ENCODE measurements at regions not wholly inside any gene's neighbourhood (a gene's known extent, or its start where the extent isn't known, plus 50 kb on each side); places are given as distances from the start of the nearest gene placed in this dataset.

DNA sequence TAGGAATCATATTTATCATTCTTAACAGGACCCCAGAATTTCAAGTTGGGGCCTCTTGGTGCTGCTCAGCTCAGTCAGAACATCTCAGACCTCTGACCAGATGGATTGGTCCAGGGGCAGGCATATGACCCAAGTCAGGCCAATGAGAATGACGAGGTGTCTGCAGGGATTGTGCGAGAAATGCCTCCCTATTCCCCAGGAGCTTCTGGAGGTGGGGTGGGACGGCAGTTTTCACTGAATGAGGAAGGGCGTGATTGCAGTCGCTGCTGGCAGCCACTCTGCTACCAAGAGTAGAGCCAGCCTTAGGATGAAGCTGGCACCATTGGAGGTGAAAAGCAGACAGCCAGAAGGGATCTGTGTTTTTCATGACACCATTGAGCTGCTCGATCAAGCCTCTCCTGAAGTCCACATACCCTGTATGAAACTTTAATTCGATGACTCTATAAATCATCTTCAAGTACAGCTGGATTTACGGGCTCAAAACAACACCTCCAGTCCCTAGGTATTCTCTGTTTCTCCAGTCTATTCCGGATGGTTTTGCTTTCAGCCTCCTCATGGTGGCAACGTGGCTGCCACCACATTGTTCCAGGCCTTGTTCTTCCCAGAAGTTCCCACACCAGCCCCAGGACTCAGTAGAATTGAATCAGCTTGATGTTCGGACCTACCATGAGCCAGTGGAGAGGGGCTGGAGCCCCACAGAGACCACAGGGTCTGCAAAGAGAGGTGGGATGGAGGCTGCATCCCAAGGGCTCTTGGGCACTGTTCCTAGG is 70.2 kb upstream of the ADAMTS2 start:
- Mint-ChIP-seq H3K9me3 (ENCODE audit: low read depth) (no peaks in the 10 kb centered on the region), H3K27me3 (peaks cover 7% of the 10 kb centered on the region), H3K27ac (no peak overlapping the region), H3K4me3 (ENCODE audit: low read depth) (no peak overlapping the region), H3K4me1 (ENCODE audit: low read depth) (no peaks in the 10 kb centered on the region), H3K36me3 (ENCODE audit: insufficient read depth) (no peaks in the 10 kb centered on the region)
- TF ChIP-seq, protein P1, sequence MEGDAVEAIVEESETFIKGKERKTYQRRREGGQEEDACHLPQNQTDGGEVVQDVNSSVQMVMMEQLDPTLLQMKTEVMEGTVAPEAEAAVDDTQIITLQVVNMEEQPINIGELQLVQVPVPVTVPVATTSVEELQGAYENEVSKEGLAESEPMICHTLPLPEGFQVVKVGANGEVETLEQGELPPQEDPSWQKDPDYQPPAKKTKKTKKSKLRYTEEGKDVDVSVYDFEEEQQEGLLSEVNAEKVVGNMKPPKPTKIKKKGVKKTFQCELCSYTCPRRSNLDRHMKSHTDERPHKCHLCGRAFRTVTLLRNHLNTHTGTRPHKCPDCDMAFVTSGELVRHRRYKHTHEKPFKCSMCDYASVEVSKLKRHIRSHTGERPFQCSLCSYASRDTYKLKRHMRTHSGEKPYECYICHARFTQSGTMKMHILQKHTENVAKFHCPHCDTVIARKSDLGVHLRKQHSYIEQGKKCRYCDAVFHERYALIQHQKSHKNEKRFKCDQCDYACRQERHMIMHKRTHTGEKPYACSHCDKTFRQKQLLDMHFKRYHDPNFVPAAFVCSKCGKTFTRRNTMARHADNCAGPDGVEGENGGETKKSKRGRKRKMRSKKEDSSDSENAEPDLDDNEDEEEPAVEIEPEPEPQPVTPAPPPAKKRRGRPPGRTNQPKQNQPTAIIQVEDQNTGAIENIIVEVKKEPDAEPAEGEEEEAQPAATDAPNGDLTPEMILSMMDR (IDR thresholded peaks at IDR 0.05; ENCODE audit: unreplicated experiment): no peak
- DNase-seq (ENCODE audit: low spot score, unreplicated experiment): no peak

DNA sequence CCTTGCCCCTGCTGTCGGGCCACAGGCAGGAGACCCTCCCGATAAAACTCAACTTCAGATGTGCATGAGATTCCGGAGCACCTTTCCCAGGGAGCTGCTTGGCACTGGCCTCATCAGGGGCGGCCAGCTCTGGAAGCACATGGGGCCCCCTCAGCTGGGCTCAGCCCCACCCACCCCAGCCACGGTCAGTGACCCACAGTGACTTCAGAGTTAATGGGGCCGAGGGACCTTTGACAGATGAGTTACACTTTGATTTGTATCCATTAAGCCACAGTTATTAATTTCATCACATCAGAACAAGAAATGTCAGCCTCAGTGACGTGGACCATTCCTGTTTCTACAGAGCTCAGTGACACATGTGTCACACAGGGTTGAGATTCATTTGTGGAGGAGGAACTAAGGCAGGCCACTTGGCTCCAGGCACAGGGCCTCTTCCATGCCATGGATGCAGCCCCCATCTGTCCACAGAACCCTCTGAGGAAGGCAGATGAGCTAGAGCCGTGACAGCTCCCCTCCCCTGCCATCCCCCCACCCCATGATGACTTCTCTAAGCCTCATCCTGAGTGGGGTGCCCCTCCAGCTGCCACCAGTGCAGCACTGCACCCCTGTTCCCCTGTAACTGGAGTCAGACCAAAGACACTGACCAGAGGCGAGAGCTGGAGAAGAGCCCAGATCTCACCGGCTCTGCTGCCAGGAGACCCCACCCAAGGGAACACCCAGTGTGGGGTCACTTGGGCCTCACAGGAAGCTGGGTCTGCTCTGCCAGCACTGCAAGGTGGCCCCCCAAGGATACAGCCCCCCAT is 69.4 kb upstream of the ADAMTS2 start:
- TF ChIP-seq, protein P1 (IDR thresholded peaks at IDR 0.05; ENCODE audit: unreplicated experiment): no peak
- Mint-ChIP-seq H3K4me1 (ENCODE audit: low read depth) (no peaks in the 10 kb centered on the region), H3K36me3 (ENCODE audit: insufficient read depth) (no peaks in the 10 kb centered on the region), H3K9me3 (ENCODE audit: low read depth) (no peaks in the 10 kb centered on the region), H3K4me3 (ENCODE audit: low read depth) (no peak overlapping the region), H3K27ac (no peak overlapping the region), H3K27me3 (peaks cover 7% of the 10 kb centered on the region)
- no peak for DNase-seq (ENCODE audit: low spot score, unreplicated experiment)

DNA sequence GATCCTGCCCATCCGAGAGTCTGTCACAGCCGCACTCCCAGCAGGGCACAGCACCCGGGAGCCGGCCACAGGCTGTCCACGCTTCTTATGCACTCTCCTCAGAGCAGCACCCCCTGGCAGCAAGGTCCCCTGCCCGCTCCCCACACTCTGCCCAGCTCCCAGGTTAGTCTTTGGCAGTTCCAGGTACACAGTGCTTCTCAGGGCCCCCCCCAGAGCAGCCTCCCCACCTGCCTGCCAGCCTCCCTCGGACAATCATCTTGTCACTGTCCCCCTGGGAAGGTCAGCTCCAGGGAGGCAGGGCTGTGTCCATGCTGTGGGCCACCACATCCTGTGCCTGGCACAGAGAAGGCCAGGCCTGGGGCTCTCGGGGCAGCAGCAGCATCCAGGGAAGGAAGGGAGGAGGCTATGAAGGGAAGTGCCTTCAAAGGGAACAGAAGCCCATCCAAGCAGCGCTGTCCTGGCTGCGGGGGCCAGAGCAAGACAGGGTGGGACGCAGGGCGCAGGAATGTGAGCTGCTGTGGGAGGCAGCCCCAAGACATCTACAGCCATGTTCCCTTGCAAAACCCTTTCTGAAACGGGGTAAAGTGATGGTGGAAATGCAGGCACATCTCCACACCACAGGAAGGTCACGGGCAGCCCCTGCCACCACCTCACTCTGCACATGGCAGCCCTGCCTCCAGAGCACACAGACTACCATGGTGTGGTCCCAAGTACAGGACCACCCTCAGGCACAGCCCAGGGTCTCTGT is 68.6 kb upstream of the ADAMTS2 start:
- Mint-ChIP-seq H3K9me3 (ENCODE audit: low read depth) (no peaks in the 10 kb centered on the region), H3K4me3 (ENCODE audit: low read depth) (no peak overlapping the region), H3K4me1 (ENCODE audit: low read depth) (no peaks in the 10 kb centered on the region), H3K27me3 (peaks cover 7% of the 10 kb centered on the region), H3K27ac (no peak overlapping the region), H3K36me3 (ENCODE audit: insufficient read depth) (no peaks in the 10 kb centered on the region)
- no peak for DNase-seq (ENCODE audit: low spot score, unreplicated experiment)
- TF ChIP-seq, protein P1 (IDR thresholded peaks at IDR 0.05; ENCODE audit: unreplicated experiment): no peak

DNA sequence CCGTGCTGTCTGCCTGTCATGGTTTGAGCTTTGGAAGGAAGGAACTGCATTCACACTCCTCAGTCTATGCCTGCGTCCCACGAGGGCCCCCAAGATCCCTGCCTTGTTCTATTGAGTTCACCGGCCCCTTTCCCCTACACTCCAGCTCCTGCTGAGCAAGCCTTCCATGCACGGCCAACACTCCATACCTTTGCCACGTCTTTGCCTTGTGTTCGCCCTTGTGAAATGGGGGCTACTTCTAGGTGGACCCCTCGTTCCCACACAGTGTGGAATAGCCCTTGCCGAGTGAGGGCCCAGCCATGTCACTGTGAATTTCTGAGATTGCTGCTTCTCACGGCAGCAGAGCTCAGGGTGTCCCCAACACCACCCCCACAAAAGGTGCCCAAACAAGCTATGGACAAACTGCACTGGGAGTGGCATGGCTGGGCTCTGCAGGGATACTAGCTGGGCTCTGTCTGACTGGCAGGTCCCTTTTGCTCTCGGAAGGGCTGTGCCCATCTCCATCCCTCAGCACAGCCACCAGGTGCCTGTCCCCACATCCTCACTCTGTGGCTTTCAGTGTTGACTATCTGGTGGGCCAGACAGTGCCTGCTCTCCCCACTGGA is 67.9 kb upstream of the ADAMTS2 start:
- no peaks in the 10 kb centered on the region for H3K36me3 Mint-ChIP-seq (ENCODE audit: insufficient read depth)
- no peaks in the 10 kb centered on the region for H3K4me1 Mint-ChIP-seq (ENCODE audit: low read depth)
- no peak for DNase-seq (ENCODE audit: low spot score, unreplicated experiment)
- H3K27ac Mint-ChIP-seq: no peak overlapping the region
- H3K27me3 Mint-ChIP-seq: peaks cover 7% of the 10 kb centered on the region
- TF ChIP-seq, protein P1 (IDR thresholded peaks at IDR 0.05; ENCODE audit: unreplicated experiment): no peak
- H3K9me3 Mint-ChIP-seq (ENCODE audit: low read depth): no peaks in the 10 kb centered on the region
- H3K4me3 Mint-ChIP-seq (ENCODE audit: low read depth): no peak overlapping the region
